ENCODE measurements at regions not wholly inside any gene's neighbourhood (a gene's known extent, or its start where the extent isn't known, plus 50 kb on each side); places are given as distances from the start of the nearest gene placed in this dataset.
"Not testable (repeated sequence)": the region's sequence is repeated elsewhere in the genome, so short reads cannot be mapped to it uniquely, and the experiment has no call there.

DNA sequence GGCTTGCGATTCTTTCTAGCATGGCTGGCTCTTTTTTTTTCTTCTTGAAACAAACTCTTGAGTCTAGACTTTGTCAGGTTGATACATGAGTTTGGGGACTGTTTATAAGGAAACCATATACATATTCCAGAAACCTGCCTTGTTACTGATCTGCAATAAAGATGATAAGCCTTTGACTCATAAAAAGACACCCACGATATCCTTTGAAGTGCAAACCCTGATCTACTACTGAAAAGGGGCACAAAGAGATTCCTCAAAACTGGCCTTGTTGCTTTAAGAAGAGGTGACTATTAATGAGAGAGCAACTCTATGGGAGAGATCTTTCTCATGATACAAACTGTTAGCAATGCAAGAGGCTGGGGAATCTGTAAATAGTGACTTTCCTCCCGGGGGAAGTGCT lies 247.1 kb downstream of the ANKRD30B start:
- H3K27ac ChIP-seq (ENCODE audit: insufficient read depth, low read length); H2BK20ac ChIP-seq (ENCODE audit: low read depth, low read length); H4K8ac ChIP-seq (ENCODE audit: low read depth in 2 of 2, low read length in 2 of 2); in situ Hi-C loops (cut with MboI; ENCODE audit: low sequenced_read_pairs); BruUV-seq (replicated peaks); H2BK15ac ChIP-seq (ENCODE audit: low read depth, low read length); H3K27me3 ChIP-seq (ENCODE audit: control insufficient read depth, insufficient read depth, low read length); ATAC-seq (ENCODE audit: low read depth); H3K4ac ChIP-seq (ENCODE audit: low read depth, low read length); H4K20me1 ChIP-seq (ENCODE audit: insufficient read depth, low read length); H3K36me3 ChIP-seq (ENCODE audit: control insufficient read depth, insufficient read depth, low read length); H2AK9ac ChIP-seq (replicated peaks; ENCODE audit: low read depth, low read length, poor library complexity); H3K4me3 ChIP-seq (ENCODE audit: insufficient read depth, low read depth, low read length); H3K23ac ChIP-seq (ENCODE audit: low read depth, low read length); POLR2A ChIA-PET (ENCODE audit: unreplicated experiment); H3K18ac ChIP-seq (ENCODE audit: low read depth, low read length); intact Hi-C loops (cut with micrococcal nuclease); H2AFZ ChIP-seq (replicated peaks; ENCODE audit: low read length, poor library complexity); H2BK5ac ChIP-seq (ENCODE audit: low read depth, low read length, poor library complexity, severe bottlenecking); H4K91ac ChIP-seq (ENCODE audit: insufficient read depth, low read depth, low read length); CTCF ChIA-PET; H3K9me1 ChIP-seq (ENCODE audit: insufficient read depth, low read length); H3K14ac ChIP-seq (replicated peaks; ENCODE audit: low read depth, low read length); H2BK120ac ChIP-seq (ENCODE audit: low read depth, low read length); dilution Hi-C loops (cut with HindIII; ENCODE audit: low sequenced_read_pairs, unreplicated experiment); H3K4me1 ChIP-seq (ENCODE audit: control insufficient read depth, insufficient read depth, low read length); H3K79me1 ChIP-seq (ENCODE audit: low read depth in 1 of 2, low read length in 2 of 2); H3K4me2 ChIP-seq (ENCODE audit: low read depth, low read length); H2AK5ac ChIP-seq (ENCODE audit: low read depth, low read length); H3K9ac ChIP-seq (ENCODE audit: low read depth, low read length); DNase-seq; H3K56ac ChIP-seq (ENCODE audit: extremely low read depth, insufficient read depth, low read length); H4K5ac ChIP-seq (ENCODE audit: low read depth, low read length): not testable (repeated sequence)
- no CpG with 5 or more reads among the region's 3 CpGs for WGBS, 2 experiments (ENCODE audit: extremely low coverage in 2 of 2, insufficient read length in 1 of 2)
- peaks cover 11% of the 10 kb centered on the region; the same call in 1 of the 2 replicates for H3K9me3 ChIP-seq (ENCODE audit: control insufficient read depth, insufficient read depth, low read length)
